HG02678 (cell line): ENCODE measurements at regions not wholly inside any gene's neighbourhood (a gene's known extent, or its start where the extent isn't known, plus 50 kb on each side); places are given as distances from the start of the nearest gene placed in this dataset.

ENCODE experiments used
- ATAC-seq: cut with Tn5 transposase; IDR thresholded peaks from one replicate; pipeline ENCODE4 v1.9.1; 2021; ENCODE audit warnings: mild to moderate bottlenecking, moderate library complexity; ENCODE audit not compliant: unreplicated experiment

DNA sequence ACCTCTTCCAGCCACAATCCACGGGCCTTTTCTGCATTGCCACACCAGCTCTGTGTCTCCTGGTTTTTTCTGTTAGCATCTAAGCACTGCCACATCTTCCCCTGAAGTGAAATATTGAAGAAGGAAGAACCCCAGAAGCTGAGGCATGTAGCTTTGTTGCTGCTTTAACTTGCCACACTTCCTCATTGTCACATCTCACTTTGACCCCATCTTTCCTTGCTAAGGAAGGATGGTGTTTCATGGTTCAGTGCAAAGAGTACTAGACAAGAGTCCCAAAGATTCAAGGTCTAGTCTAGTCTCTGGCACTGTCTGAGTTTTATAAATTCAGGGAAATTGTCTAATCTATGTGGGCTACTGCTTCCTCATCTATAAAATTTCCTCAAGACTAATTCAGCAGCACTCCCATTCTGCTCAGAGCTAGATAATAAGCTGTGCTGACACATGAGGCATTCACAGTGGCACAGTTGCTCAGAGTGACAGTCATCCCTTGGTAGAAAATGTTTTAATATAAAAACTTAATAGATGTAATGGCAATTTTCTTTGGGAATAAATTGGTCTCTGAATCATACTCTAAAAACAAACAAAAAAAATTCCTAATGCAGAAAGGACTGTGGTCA, 483.0 kb upstream of the ID2 start:
- ATAC-seq, result no peak

GRCh38 chr2:8202132-8202531, 479.7 kb upstream of the ID2 start:
- peak; percentile 66 for ATAC-seq

DNA sequence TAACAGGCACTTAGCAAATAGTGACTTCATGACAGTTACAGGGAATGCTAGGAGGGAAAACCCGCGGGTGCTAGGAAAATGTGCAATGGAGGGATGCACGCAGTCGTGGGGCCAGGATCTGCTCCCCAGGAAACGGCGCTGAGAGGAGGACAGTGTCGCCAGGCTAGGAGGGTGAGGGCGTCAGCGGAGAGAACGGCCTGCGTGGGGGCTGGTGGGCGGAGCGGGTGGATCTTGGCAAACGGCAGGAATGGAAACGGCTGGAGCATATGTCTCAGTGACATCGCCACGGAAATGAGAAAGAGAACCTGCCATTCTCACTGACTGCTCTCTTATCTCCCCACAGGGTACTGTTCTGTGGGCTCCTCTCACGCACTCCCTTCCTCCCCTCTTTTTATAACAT, 478.5 kb upstream of the ID2 start:
- ATAC-seq, result no peak

DNA sequence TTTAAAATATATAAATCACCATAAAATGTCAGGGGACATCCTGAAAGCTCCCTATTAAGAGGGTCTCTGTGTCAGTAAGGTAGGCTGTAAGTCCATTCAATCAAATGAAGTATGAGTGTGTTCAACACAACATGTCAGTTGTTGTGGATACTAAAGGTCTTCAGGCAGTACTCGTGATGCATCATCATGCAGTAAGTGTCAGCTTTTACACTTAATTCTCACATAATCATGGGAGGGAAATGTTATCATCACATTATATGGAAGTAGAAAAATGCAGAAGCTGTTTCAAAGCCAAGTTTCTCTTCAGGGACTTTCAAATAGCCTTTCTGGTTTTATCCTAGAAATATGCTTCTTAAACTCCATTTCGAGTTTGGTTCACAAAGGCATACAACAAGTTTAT, 477.1 kb upstream of the ID2 start:
- no peak for ATAC-seq

- no peak for ATAC-seq
Observed at GRCh38 chr2:8209494-8209893, 472.4 kb upstream of the ID2 start.

DNA sequence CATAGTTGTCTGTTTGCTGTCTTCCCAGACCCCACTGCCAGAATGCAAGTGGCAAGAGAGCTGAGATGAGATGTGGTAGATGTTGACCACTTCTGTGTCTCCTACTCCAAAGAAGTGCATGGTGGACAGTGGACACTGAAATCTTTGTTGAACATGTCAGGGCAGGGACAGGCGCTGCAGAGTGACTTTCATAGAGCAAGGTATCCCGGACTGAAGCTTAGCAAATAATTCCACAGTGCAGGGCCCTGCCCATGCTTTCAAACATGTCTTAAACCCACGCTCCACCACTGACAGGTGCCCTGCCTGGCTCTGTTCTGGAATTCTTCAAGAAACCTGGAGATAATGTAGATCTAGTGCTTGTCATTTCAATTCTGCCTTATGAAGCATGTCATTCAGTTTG, 470.5 kb upstream of the ID2 start:
- no peak for ATAC-seq

DNA sequence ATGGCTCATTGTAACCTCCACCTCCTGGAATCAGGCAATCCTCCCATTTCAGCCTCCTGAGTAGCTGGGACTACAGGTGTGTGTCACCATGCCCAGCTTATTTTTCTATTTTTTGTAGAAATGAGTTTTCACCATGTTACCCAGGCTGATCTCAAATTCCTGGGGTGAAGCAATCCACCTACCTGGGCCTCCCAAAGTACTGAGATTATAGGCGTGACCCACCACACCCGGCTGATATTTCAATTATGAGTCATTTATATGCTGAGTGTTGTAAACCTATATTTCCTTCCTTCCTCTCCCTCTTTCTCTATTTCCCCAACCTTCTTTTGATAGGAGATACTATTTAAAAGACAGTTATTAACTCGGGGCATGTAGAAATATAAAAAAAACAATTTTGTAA, 469.6 kb upstream of the ID2 start:
- no peak for ATAC-seq

GRCh38 chr2:8214036-8214615, 467.7 kb upstream of the ID2 start:
- ATAC-seq, result no peak

GRCh38 chr2:8215159-8215863, 466.5 kb upstream of the ID2 start:
- peak; percentile 89 for ATAC-seq

DNA sequence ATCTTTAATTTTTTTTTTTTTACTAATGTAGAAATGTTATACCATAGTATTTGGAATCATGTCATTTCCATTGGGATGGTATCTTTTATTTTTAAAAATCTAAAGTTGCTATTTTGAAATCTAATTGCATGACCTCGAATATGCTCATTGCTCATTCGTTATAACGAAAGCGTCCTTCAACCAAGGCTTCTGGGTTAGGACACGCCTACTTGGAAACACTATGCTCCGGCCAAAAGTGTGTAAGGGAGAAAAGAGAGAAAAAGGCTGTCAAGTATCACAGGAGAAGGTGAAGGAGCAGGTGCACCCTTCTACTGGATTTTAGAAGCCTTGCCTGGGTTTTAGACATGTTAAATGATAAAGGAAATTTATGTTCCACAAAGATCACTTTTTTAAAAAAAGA, 465.9 kb upstream of the ID2 start:
- no peak for ATAC-seq

GRCh38 chr2:8216397-8216796, 465.5 kb upstream of the ID2 start:
- no peak for ATAC-seq

GRCh38 chr2:8217468-8218030, 464.3 kb upstream of the ID2 start:
- no peak for ATAC-seq

DNA sequence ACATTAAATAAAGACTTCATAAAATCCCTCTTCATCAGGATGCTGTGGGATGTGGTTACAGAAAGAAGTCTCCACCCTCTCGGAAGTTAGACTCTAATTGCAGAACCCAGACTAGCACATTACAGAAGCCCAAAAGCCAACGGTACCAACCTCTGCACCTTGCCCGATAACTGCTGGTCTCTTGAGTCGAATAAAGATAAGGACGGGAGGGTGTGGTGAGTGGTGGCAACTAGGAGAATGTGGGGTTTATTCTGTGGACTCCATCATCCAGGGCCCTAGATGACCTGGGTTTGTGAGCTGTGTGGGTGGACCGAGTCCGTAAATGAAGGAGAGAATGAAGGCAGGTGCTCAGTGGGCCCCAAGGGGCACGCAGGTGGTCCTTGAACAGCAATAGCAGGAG, 462.8 kb upstream of the ID2 start:
- ATAC-seq, result no peak

DNA sequence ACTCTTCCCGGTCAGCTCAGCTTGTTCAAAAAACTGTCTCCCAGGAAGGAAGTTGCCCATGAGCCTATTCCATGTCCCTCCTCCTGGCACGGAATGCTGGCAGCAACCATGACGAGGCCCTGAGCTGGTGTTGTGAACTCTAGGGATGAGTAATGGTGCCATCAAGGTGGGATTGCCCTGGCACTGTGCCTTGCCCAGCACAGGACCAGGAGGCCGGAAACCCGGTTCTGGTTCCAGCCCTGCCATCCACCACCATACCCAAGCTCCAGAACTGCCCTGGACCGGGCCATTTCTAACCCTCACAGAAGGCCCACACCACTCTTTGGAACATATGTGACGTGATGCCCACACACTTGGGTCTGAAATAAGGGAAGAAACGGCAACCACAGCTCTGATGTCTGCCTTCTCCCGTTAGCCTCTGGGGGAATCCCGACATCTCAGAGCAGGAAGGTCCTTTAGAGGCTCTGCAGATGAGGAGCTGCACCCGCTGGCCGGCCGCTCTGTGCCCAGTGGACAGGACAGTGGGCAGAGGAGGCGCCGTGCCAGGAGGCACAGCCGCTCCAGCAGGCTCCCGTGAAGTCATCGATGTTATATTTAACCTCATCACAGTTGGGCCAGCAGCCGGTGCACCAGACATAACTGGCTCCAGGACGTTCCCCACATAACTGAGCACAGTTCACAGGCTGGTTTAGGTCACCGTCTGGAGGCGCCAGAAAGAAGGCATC, 462.1 kb upstream of the ID2 start:
- no peak for ATAC-seq

DNA sequence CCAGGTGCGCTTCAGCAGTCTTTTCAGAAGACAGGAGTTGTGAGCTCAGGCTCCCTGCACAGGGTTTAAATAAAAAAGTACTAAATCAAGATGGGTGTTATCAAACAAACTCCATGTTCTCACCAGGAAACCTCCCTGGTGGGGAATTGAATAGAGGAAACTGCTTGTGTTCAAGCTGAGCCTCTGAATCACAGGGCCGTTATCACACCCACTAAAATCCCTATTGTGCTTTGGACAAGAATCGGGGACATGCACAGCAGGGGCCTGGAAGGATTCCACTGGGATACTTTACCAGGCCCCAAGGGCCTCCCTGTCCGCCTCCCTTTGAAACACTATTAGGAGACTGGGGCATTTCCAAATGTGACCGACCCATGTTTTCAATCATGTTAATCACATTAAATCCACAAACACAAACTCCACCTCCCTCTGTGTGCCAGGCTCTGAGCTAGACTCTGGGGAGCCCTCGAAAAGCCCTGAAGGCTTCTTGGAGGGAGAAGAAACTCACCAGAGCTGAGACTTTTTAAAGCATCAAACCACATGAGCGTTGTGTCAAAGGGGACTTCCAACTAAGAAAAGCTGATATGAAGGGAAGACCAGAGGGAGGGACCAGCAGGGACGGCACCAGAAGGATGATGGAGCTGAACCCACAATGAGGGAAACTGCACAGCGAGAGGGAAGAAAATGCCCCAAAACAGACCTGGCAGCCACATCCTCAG, 458.7 kb upstream of the ID2 start:
- no peak for ATAC-seq

GRCh38 chr2:8223695-8224346, 458.0 kb upstream of the ID2 start:
- no peak for ATAC-seq

- no peak for ATAC-seq
Observed at GRCh38 chr2:8224347-8225190, 457.3 kb upstream of the ID2 start.

- no peak for ATAC-seq
Observed at GRCh38 chr2:8225266-8225665, 456.6 kb upstream of the ID2 start.

DNA sequence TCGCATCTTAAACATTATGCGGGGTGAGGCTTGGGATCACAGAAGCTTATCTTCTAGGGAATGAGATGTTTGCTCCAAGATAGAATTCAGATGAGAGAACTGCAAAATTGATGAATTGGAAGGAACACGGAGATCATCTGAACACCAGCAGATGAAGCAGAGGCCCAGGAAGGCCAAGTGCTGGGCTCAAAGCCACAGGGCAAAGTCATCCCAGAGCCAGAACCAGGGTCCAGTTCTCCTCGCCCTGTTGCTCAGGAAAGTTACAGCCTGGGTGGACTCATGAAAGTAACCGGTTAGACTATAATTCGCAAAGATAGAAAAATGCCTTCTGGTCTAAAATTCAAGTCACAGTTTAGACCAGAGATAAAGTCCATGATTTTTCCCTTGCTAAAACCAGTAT, 456.1 kb upstream of the ID2 start:
- ATAC-seq, result no peak
